Subcutaneous abdominal adipose tissue (tissue), 5 donors: ENCODE measurements at regions not wholly inside any gene's neighbourhood (a gene's known extent, or its start where the extent isn't known, plus 50 kb on each side); places are given as distances from the start of the nearest gene placed in this dataset.

Experiments used
- H3K27ac ChIP-seq: one replicate; pipeline ENCODE4 v1.7.0; 2013; ENCODE audit warnings: low read depth, mild to moderate bottlenecking, inconsistent platforms, low read length, moderate library complexity
- H3K27me3 ChIP-seq, 5 donors: one replicate each; pipeline ENCODE4 v1.7.0; 2013; ENCODE audit warnings: low read length in 5 of 5, inconsistent platforms in 1 of 5; ENCODE audit not compliant: control insufficient read depth in 5 of 5, insufficient read depth in 4 of 5
- H3K36me3 ChIP-seq, 5 donors: one replicate each; pipeline ENCODE4 v1.7.0; 2013; ENCODE audit warnings: low read length in 5 of 5; ENCODE audit not compliant: control insufficient read depth in 5 of 5, insufficient read depth in 5 of 5
- H3K4me1 ChIP-seq, 5 donors: one replicate each; pipeline ENCODE4 v1.7.0; 2013; ENCODE audit warnings: low read length in 5 of 5, mild to moderate bottlenecking in 3 of 5, moderate library complexity in 1 of 5; ENCODE audit not compliant: control insufficient read depth in 5 of 5, insufficient read depth in 5 of 5
- H3K4me3 ChIP-seq, 5 donors: one replicate each; pipeline ENCODE4 v1.7.0; 2013; ENCODE audit warnings: low read length in 5 of 5, low read depth in 1 of 5
- H3K9ac ChIP-seq, 5 donors: one replicate each; pipeline ENCODE4 v1.7.0; 2013; ENCODE audit warnings: low read length in 5 of 5, mild to moderate bottlenecking in 4 of 5, moderate library complexity in 3 of 5
- H3K9me3 ChIP-seq, 5 donors: one replicate each; pipeline ENCODE4 v1.7.0; 2013; ENCODE audit warnings: low read length in 5 of 5; ENCODE audit not compliant: control insufficient read depth in 5 of 5
- donor health status: healthy.
- donor health status: healthy.
- donor health status: healthy.
- donor health status: healthy.
- donor health status: healthy.

- Histone ChIP-seq H3K9ac (no peak overlapping the region), H3K27ac (no peak overlapping the region), H3K4me1 (peaks cover 0 to 14% (median 6%) of the 10 kb centered on the region in 5 donors), H3K27me3 (no peaks in the 10 kb centered on the region), H3K36me3 (no peaks in the 10 kb centered on the region), H3K9me3 (no peaks in the 10 kb centered on the region), H3K4me3 (no peak overlapping the region)
Observed at GRCh38 chr20:5677389-5677788, 66.6 kb upstream of the GPCPD1 start.

- Histone ChIP-seq H3K27me3 (no peaks in the 10 kb centered on the region), H3K4me3 (no peak overlapping the region), H3K9ac (no peak overlapping the region), H3K27ac (no peak overlapping the region), H3K4me1 (peaks cover 0 to 14% (median 6%) of the 10 kb centered on the region in 5 donors), H3K36me3 (no peaks in the 10 kb centered on the region), H3K9me3 (no peaks in the 10 kb centered on the region)
Observed at GRCh38 chr20:5675103-5676091, 64.6 kb upstream of the GPCPD1 start.

- Histone ChIP-seq H3K27me3 (no peaks in the 10 kb centered on the region), H3K36me3 (no peaks in the 10 kb centered on the region), H3K27ac (no peak overlapping the region), H3K4me1 (peaks cover 0 to 14% (median 6%) of the 10 kb centered on the region in 5 donors), H3K4me3 (no peak overlapping the region), H3K9me3 (no peaks in the 10 kb centered on the region), H3K9ac (no peak overlapping the region)
Observed at GRCh38 chr20:5674176-5674660, 63.4 kb upstream of the GPCPD1 start.

- Histone ChIP-seq H3K27ac (no peak overlapping the region), H3K4me3 (no peak overlapping the region), H3K9me3 (no peaks in the 10 kb centered on the region), H3K9ac (no peak overlapping the region), H3K36me3 (no peaks in the 10 kb centered on the region), H3K4me1 (peaks cover 0 to 17% (median 15%) of the 10 kb centered on the region in 5 donors), H3K27me3 (no peaks in the 10 kb centered on the region)
Observed at GRCh38 chr20:5670874-5671273, 60.1 kb upstream of the GPCPD1 start.

- H3K9me3 ChIP-seq = no peaks in the 10 kb centered on the region
- no peak overlapping the region for H3K27ac ChIP-seq
- no peak overlapping the region for H3K4me3 ChIP-seq
- no peak overlapping the region for H3K9ac ChIP-seq
- no peaks in the 10 kb centered on the region for H3K27me3 ChIP-seq
- no peaks in the 10 kb centered on the region for H3K36me3 ChIP-seq
- H3K4me1 ChIP-seq = peaks cover 0 to 14% (median 9%) of the 10 kb centered on the region in 5 donors
Observed at GRCh38 chr20:5670036-5670536, 59.3 kb upstream of the GPCPD1 start.

- Histone ChIP-seq H3K27me3 (no peaks in the 10 kb centered on the region), H3K9ac (no peak overlapping the region), H3K36me3 (no peaks in the 10 kb centered on the region), H3K4me3 (no peak overlapping the region), H3K27ac (no peak overlapping the region), H3K9me3 (no peaks in the 10 kb centered on the region), H3K4me1 (peaks cover 0 to 9% (median 3%) of the 10 kb centered on the region in 5 donors)
Observed at GRCh38 chr20:5668529-5668868, 57.7 kb upstream of the GPCPD1 start.

- no peak overlapping the region for H3K4me3 ChIP-seq
- no peaks in the 10 kb centered on the region for H3K27me3 ChIP-seq
- no peak overlapping the region for H3K9ac ChIP-seq
- H3K9me3 ChIP-seq = no peaks in the 10 kb centered on the region
- peaks cover 0 to 9% (median 3%) of the 10 kb centered on the region in 5 donors for H3K4me1 ChIP-seq
- no peak overlapping the region for H3K27ac ChIP-seq
- H3K36me3 ChIP-seq = no peaks in the 10 kb centered on the region
Observed at GRCh38 chr20:5667705-5668528, 57.1 kb upstream of the GPCPD1 start.

- no peak overlapping the region for H3K27ac ChIP-seq
- H3K4me1 ChIP-seq = peaks cover 0 to 9% (median 3%) of the 10 kb centered on the region in 5 donors
- no peak overlapping the region for H3K9ac ChIP-seq
- no peaks in the 10 kb centered on the region for H3K27me3 ChIP-seq
- no peak overlapping the region for H3K4me3 ChIP-seq
- H3K9me3 ChIP-seq = no peaks in the 10 kb centered on the region
- H3K36me3 ChIP-seq = no peaks in the 10 kb centered on the region
Observed at GRCh38 chr20:5665417-5665816, 54.6 kb upstream of the GPCPD1 start.

- Histone ChIP-seq H3K9ac (no peak overlapping the region), H3K27ac (no peak overlapping the region), H3K27me3 (no peaks in the 10 kb centered on the region), H3K36me3 (no peaks in the 10 kb centered on the region), H3K4me3 (no peak overlapping the region), H3K4me1 (peaks cover 5 to 21% (median 18%) of the 10 kb centered on the region in 5 donors), H3K9me3 (no peaks in the 10 kb centered on the region)
Observed at GRCh38 chr20:5663396-5663795, 52.6 kb upstream of the GPCPD1 start.
